ENCODE measurements at regions not wholly inside any gene's neighbourhood (a gene's known extent, or its start where the extent isn't known, plus 50 kb on each side); places are given as distances from the start of the nearest gene placed in this dataset.

DNA sequence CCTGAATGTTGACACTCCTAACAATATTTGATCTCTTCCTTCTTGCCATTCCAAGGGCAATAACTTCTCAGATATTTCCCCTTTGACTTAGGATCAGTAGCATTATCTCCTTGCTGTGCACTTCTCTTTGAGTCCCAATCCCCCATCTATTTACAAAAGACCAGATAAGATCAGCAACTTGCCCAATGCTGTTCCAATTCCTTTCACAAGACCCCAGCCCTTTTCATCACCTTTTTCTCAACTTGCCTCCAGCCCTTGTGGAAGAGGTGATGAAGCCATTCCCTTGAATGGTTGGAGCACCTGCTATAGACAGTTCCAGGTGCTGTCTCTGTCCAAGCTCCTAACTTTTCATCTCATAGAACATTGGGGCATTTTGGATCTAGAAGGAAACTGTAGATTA lies 51.1 kb upstream of the ARID5B start:
- TF ChIP-seq, protein P1, sequence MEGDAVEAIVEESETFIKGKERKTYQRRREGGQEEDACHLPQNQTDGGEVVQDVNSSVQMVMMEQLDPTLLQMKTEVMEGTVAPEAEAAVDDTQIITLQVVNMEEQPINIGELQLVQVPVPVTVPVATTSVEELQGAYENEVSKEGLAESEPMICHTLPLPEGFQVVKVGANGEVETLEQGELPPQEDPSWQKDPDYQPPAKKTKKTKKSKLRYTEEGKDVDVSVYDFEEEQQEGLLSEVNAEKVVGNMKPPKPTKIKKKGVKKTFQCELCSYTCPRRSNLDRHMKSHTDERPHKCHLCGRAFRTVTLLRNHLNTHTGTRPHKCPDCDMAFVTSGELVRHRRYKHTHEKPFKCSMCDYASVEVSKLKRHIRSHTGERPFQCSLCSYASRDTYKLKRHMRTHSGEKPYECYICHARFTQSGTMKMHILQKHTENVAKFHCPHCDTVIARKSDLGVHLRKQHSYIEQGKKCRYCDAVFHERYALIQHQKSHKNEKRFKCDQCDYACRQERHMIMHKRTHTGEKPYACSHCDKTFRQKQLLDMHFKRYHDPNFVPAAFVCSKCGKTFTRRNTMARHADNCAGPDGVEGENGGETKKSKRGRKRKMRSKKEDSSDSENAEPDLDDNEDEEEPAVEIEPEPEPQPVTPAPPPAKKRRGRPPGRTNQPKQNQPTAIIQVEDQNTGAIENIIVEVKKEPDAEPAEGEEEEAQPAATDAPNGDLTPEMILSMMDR (IDR thresholded peaks at IDR 0.05; ENCODE audit: low read length): no peak
- TF ChIP-seq EZH2 (optimal IDR thresholded peaks at IDR 0.05; ENCODE audit: low read depth, low read length) (no peak), EZH2phosphoT487 (IDR thresholded peaks at IDR 0.05; ENCODE audit: low read length) (no peak)

Measured in MM.1S (cell line).